Neutrophil (primary cell): ENCODE measurements at regions not wholly inside any gene's neighbourhood (a gene's known extent, or its start where the extent isn't known, plus 50 kb on each side); places are given as distances from the start of the nearest gene placed in this dataset.

ENCODE experiments used
- H3K27ac ChIP-seq: fragments of 200-600 bp; sonication (generic); 2 replicates; pipeline ENCODE4 v1.5.1; 2016; ENCODE audit warnings: mild to moderate bottlenecking, moderate library complexity
- H3K27me3 ChIP-seq: fragments of 200-600 bp; sonication (generic); 2 replicates; pipeline ENCODE4 v1.6.0; 2016; ENCODE audit warnings: mild to moderate bottlenecking
- H3K36me3 ChIP-seq: fragments of 200-600 bp; sonication (generic); 2 replicates; pipeline ENCODE4 v1.5.1; 2017
- H3K4me1 ChIP-seq, 2 experiments: fragments of 200-600 bp in 1 of 2; sonication (generic) in 1 of 2; 1 replicate in 1 of 2; 2 replicates in 1 of 2; pipeline versions ENCODE4 v1.5.1 to v1.6.1; 2013 to 2016; ENCODE audit warnings: low read depth in 1 of 2, low read length in 1 of 2, mild to moderate bottlenecking in 1 of 2, moderate library complexity in 1 of 2; ENCODE audit not compliant: control insufficient read depth in 1 of 2, insufficient read depth in 1 of 2
- H3K4me3 ChIP-seq, 2 experiments: fragments of 200-600 bp in 1 of 2; sonication (generic) in 1 of 2; 1 replicate in 1 of 2; 2 replicates in 1 of 2; pipeline ENCODE4 v1.5.1; 2013 to 2016; ENCODE audit warnings: low read depth in 1 of 2, low read length in 1 of 2, mild to moderate bottlenecking in 1 of 2, moderate library complexity in 1 of 2
- H3K9me3 ChIP-seq: fragments of 200-600 bp; sonication (generic); 2 replicates; pipeline ENCODE4 v1.5.1; 2016
- TF ChIP-seq, protein P1 (sequence below): fragments of 200-600 bp; sonication (generic); IDR thresholded peaks from 2 replicates; pipeline ENCODE4 v1.5.1; 2016; ENCODE audit warnings: antibody characterized with exemption

DNA sequence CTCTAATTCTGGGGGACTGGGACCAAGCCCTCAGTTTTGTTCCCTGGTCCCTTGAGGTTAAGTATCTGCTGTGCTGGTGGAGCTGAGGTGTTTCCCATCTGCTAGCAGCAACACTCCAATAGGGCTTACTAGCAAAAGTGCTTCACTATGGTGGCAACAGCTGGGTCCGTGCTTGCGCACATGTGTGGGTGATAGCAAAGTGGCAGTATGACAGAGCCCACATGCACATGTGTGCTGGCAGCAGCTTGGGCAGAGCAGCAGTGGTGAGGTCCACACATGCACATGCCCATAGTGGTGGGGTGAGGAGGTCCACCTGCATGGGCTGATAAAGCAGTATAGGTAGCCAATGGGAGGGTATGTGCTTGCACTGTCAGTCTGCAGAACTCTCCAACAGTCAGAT lies 1723.7 kb downstream of the SUCLG1 start:
- TF ChIP-seq, protein P1, sequence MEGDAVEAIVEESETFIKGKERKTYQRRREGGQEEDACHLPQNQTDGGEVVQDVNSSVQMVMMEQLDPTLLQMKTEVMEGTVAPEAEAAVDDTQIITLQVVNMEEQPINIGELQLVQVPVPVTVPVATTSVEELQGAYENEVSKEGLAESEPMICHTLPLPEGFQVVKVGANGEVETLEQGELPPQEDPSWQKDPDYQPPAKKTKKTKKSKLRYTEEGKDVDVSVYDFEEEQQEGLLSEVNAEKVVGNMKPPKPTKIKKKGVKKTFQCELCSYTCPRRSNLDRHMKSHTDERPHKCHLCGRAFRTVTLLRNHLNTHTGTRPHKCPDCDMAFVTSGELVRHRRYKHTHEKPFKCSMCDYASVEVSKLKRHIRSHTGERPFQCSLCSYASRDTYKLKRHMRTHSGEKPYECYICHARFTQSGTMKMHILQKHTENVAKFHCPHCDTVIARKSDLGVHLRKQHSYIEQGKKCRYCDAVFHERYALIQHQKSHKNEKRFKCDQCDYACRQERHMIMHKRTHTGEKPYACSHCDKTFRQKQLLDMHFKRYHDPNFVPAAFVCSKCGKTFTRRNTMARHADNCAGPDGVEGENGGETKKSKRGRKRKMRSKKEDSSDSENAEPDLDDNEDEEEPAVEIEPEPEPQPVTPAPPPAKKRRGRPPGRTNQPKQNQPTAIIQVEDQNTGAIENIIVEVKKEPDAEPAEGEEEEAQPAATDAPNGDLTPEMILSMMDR: no peak
- Histone ChIP-seq H3K27me3 (no peaks in the 10 kb centered on the region), H3K27ac (no peak overlapping the region), H3K36me3 (no peaks in the 10 kb centered on the region), H3K4me1 (no peaks in the 10 kb centered on the region), H3K9me3 (no peaks in the 10 kb centered on the region), H3K4me3 (no peak overlapping the region)

DNA sequence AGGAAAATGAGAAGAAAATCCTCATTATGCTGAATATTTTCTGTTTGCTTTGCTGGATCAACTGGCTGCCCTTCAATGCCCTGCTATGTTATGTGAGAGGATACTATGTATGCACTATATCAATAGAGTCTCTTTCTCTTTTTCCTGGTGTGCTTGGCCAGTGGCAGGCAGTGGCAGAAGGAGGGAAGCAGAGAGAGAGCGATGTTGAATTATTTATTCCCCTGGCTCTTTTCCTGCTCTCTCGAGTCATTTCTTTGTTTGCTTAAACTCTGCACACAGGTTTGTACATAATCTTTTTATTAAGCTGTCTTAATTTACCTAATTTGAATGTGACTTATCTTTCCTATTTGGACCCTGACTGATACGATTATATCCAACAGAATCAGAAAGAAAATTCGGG lies 1727.3 kb downstream of the SUCLG1 start:
- Histone ChIP-seq H3K27ac (no peak overlapping the region), H3K27me3 (no peaks in the 10 kb centered on the region), H3K4me3 (no peak overlapping the region), H3K4me1 (no peaks in the 10 kb centered on the region), H3K36me3 (no peaks in the 10 kb centered on the region), H3K9me3 (no peaks in the 10 kb centered on the region)
- TF ChIP-seq, protein P1: no peak

DNA sequence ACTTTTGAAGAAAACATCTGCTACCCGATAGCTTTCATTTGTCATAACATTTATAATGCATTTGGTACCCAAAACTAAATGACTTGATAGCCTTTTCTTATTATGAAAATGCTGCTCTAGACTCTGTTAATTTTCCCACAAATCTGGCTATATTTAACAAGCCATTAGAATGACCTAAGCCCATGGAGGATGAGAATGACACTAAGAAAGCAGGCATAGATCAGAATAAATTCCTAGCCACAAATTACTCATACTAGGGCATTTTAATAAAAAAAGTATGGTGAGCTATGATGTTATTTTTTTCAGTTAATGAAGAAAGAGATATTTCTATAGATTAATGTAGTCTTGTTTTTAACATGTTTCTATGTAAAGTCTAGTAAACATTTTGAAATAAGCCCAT lies 1728.3 kb downstream of the SUCLG1 start:
- Histone ChIP-seq H3K4me3 (no peak overlapping the region), H3K36me3 (no peaks in the 10 kb centered on the region), H3K27me3 (no peaks in the 10 kb centered on the region), H3K27ac (no peak overlapping the region), H3K4me1 (no peaks in the 10 kb centered on the region), H3K9me3 (no peaks in the 10 kb centered on the region)
- TF ChIP-seq, protein P1: no peak

DNA sequence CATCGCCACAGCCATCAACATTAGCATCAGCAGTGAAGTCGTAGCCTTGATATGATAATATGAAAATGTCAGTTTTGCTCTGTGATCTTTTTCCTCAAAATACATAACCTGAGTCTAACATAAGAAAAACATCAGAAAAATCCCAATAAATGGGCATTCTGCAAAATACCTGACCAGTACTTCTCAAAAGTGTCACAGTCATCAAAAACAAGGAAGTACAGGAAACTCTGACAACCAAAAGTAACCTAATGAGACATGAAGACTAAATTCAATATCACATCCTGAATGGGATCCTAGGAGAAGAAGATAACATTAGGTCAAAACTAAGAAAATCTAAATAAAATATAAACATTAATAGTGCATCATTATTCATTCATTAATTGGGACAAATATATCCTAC lies 1731.0 kb downstream of the SUCLG1 start:
- Histone ChIP-seq H3K4me3 (no peak overlapping the region), H3K27ac (no peak overlapping the region), H3K36me3 (no peaks in the 10 kb centered on the region), H3K4me1 (no peaks in the 10 kb centered on the region), H3K27me3 (no peaks in the 10 kb centered on the region), H3K9me3 (no peaks in the 10 kb centered on the region)
- TF ChIP-seq, protein P1: no peak

DNA sequence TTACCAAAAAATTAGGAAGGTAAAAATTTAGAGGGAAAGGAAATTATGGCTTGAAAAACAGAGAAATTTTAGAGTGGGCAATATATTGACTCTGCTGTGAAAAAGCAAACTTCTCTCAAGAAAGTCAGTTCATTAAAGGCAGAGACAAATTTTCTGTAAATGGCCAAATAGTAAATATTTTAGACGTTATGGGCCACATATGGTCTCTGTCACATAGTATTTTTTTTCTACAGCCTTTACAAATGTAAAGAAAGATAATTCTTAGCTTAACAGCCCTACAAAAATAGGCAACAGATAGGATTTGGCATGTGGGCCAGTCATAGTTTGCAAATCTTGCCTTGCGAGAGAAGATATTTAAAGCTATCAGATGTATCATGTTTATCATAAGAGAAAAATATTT lies 1750.4 kb downstream of the SUCLG1 start:
- H3K36me3 ChIP-seq: no peaks in the 10 kb centered on the region
- H3K4me3 ChIP-seq: no peak overlapping the region
- TF ChIP-seq, protein P1: no peak
- no peak overlapping the region for H3K27ac ChIP-seq
- H3K4me1 ChIP-seq: no peaks in the 10 kb centered on the region
- H3K27me3 ChIP-seq: no peaks in the 10 kb centered on the region
- no peaks in the 10 kb centered on the region for H3K9me3 ChIP-seq

DNA sequence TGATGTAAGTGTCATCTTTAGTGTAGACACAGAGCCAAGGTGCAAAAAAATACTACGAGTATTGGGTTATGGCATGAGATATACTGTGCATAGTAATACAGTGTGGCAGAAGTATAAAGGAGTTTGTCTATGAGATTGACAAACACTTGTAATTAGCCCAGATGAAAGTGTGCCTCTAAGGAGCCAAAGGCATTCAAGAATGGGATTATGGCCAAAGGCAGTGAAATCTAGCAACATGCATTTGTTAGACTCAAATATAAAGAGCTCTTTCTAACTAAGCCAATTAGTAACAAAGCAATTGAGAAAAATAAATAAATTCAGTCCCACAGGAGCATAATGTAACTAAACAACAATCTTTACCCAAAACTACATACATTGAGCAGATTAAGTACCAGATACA lies 1761.8 kb downstream of the SUCLG1 start:
- no peak overlapping the region for H3K4me3 ChIP-seq
- no peaks in the 10 kb centered on the region for H3K4me1 ChIP-seq
- no peaks in the 10 kb centered on the region for H3K27me3 ChIP-seq
- H3K9me3 ChIP-seq: no peaks in the 10 kb centered on the region
- TF ChIP-seq, protein P1: no peak
- no peaks in the 10 kb centered on the region for H3K36me3 ChIP-seq
- no peak overlapping the region for H3K27ac ChIP-seq
